ENCODE measurements at regions not wholly inside any gene's neighbourhood (a gene's known extent, or its start where the extent isn't known, plus 50 kb on each side); places are given as distances from the start of the nearest gene placed in this dataset.

DNA sequence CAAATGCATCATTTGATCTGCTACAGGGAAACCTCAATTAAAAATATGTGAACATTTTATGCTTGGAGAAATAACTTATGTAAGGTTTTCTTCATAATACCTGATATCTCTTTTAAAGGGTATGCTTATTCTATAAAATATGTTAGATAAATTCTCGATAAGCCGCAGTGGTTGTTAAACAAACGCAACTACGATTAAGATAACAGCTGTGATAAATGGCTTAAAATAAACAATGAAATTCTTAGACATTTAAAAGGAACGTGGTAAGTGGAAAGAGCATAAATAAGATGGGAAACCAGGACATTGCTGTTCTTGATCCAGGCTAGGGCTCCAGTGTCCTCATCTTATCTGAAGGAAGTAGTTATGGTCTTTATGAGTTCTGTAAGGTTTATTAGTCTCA lies 415.9 kb downstream of the CD83 start:
- H2AFZ ChIP-seq = no peak overlapping the region
- H3K27me3 ChIP-seq = no peaks in the 10 kb centered on the region
- H3K9me3 ChIP-seq (ENCODE audit: low read depth) = no peaks in the 10 kb centered on the region
- H3K4me2 ChIP-seq = peak overlapping the region; percentile 36
- no peaks in the 10 kb centered on the region for H3K9me2 ChIP-seq (replicated peaks; ENCODE audit: insufficient read depth)
- no peaks in the 10 kb centered on the region for H3K4me1 ChIP-seq (ENCODE audit: insufficient read depth)
- no peak overlapping the region for H3K27ac ChIP-seq
- DNase-seq (ENCODE audit: low spot score) = no peak
- no peaks in the 10 kb centered on the region for H4K20me1 ChIP-seq (ENCODE audit: insufficient read depth, poor library complexity, severe bottlenecking)
- H3K4me3 ChIP-seq = no peak overlapping the region
- TF ChIP-seq EZH2phosphoT487 (IDR thresholded peaks at IDR 0.05; ENCODE audit: low read depth, severe bottlenecking, unreplicated experiment) = no peak
- TF ChIP-seq CTCF (IDR thresholded peaks at IDR 0.05; ENCODE audit: poor library complexity) = no peak
- TF ChIP-seq EZH2 (IDR thresholded peaks at IDR 0.05; ENCODE audit: borderline replicate concordance) = no peak
- H3K36me3 ChIP-seq (replicated peaks; ENCODE audit: insufficient read depth, low read depth) = no peaks in the 10 kb centered on the region
- 7% methylated on average over 5 of the region's 5 CpGs for WGBS (ENCODE audit: low lambda C conversion rate, missing lambda C conversion rate)
- no peaks in the 10 kb centered on the region for H3K79me2 ChIP-seq

DNA sequence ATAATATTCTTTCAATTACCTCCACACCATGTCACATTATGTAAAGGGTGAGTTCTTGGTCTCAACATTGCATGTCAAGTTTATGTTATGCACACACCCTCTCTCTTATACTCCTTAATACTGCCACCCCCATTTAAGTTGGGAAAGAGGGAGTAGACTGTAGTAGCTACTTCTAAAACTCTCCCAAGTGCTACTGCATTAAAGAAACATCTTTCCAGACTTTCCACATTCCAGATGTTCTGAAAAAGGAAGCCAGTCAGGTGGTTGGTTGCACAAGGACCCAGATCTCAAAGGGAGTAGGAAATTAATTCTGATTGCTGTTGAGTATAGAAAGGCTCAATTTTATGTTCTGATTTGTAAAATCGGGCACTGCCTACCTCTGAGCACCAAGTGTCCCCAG lies 419.5 kb downstream of the CD83 start:
- no peak for DNase-seq (ENCODE audit: low spot score)
- Histone ChIP-seq H3K4me3 (no peak overlapping the region), H3K79me2 (no peaks in the 10 kb centered on the region), H3K9me3 (ENCODE audit: low read depth) (no peaks in the 10 kb centered on the region), H3K9me2 (replicated peaks; ENCODE audit: insufficient read depth) (no peaks in the 10 kb centered on the region), H3K27ac (no peak overlapping the region), H3K4me1 (ENCODE audit: insufficient read depth) (no peaks in the 10 kb centered on the region), H3K27me3 (no peaks in the 10 kb centered on the region), H2AFZ (no peak overlapping the region), H4K20me1 (ENCODE audit: insufficient read depth, poor library complexity, severe bottlenecking) (no peaks in the 10 kb centered on the region), H3K36me3 (replicated peaks; ENCODE audit: insufficient read depth, low read depth) (no peaks in the 10 kb centered on the region), H3K4me2 (no peak overlapping the region)
- TF ChIP-seq CTCF (IDR thresholded peaks at IDR 0.05; ENCODE audit: poor library complexity) (no peak), EZH2 (IDR thresholded peaks at IDR 0.05; ENCODE audit: borderline replicate concordance) (no peak), EZH2phosphoT487 (IDR thresholded peaks at IDR 0.05; ENCODE audit: low read depth, severe bottlenecking, unreplicated experiment) (no peak)
- WGBS (ENCODE audit: low lambda C conversion rate, missing lambda C conversion rate) = 90% methylated on average over 1 of the region's 1 CpG

DNA sequence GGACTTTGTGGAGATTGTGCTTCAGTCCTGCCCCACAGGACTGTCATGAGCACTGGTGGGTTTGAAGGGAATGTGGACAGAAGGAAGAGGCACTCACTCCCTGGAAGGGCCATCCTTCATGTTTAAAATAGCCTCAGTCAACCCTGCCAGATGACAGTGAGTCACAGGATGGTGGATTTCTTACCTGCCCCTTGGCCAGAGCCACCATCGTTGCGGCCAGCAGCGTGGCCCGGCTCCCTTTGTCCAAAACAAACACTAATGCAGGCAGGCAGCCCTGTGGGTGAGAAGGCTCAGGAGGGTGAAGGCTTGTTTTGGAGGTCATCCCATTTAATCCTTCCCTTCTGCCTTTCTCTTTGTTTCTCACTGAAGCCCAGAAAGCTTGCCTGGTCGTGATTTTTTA lies 422.7 kb downstream of the CD83 start:
- no peaks in the 10 kb centered on the region for H3K9me2 ChIP-seq (replicated peaks; ENCODE audit: insufficient read depth)
- H3K36me3 ChIP-seq (replicated peaks; ENCODE audit: insufficient read depth, low read depth) = no peaks in the 10 kb centered on the region
- no peaks in the 10 kb centered on the region for H3K9me3 ChIP-seq (ENCODE audit: low read depth)
- no peak overlapping the region for H2AFZ ChIP-seq
- no peaks in the 10 kb centered on the region for H3K27me3 ChIP-seq
- WGBS (ENCODE audit: low lambda C conversion rate, missing lambda C conversion rate) = 79% methylated on average over 5 of the region's 5 CpGs
- no peak overlapping the region for H3K4me2 ChIP-seq
- H3K27ac ChIP-seq = no peak overlapping the region
- H3K79me2 ChIP-seq = no peaks in the 10 kb centered on the region
- no peaks in the 10 kb centered on the region for H3K4me1 ChIP-seq (ENCODE audit: insufficient read depth)
- H3K4me3 ChIP-seq = no peak overlapping the region
- TF ChIP-seq EZH2 (IDR thresholded peaks at IDR 0.05; ENCODE audit: borderline replicate concordance) = no peak
- DNase-seq (ENCODE audit: low spot score) = no peak
- no peaks in the 10 kb centered on the region for H4K20me1 ChIP-seq (ENCODE audit: insufficient read depth, poor library complexity, severe bottlenecking)

- Histone ChIP-seq H3K27ac (no peak overlapping the region), H4K20me1 (ENCODE audit: insufficient read depth, poor library complexity, severe bottlenecking) (no peaks in the 10 kb centered on the region), H3K9me2 (replicated peaks; ENCODE audit: insufficient read depth) (no peaks in the 10 kb centered on the region), H3K36me3 (replicated peaks; ENCODE audit: insufficient read depth, low read depth) (no peaks in the 10 kb centered on the region), H3K4me1 (ENCODE audit: insufficient read depth) (no peaks in the 10 kb centered on the region), H3K27me3 (no peaks in the 10 kb centered on the region), H2AFZ (no peak overlapping the region), H3K4me2 (no peak overlapping the region), H3K9me3 (ENCODE audit: low read depth) (no peaks in the 10 kb centered on the region), H3K4me3 (no peak overlapping the region), H3K79me2 (no peaks in the 10 kb centered on the region)
- DNase-seq (ENCODE audit: low spot score) = no peak
- WGBS (ENCODE audit: low lambda C conversion rate, missing lambda C conversion rate) = 79% methylated on average over 11 of the region's 11 CpGs
- no peak for TF ChIP-seq CTCF (IDR thresholded peaks at IDR 0.05; ENCODE audit: poor library complexity)
- TF ChIP-seq EZH2 (IDR thresholded peaks at IDR 0.05; ENCODE audit: borderline replicate concordance) = no peak
- no peak for TF ChIP-seq EZH2phosphoT487 (IDR thresholded peaks at IDR 0.05; ENCODE audit: low read depth, severe bottlenecking, unreplicated experiment)
Measured at GRCh38 chr6:14540810-14541540, 423.4 kb downstream of the CD83 start.
